NB4 (cell line): ENCODE measurements at regions not wholly inside any gene's neighbourhood (a gene's known extent, or its start where the extent isn't known, plus 50 kb on each side); places are given as distances from the start of the nearest gene placed in this dataset.

Experiments
- POLR2A ChIP-seq: IDR thresholded peaks from 2 replicates; pipeline ENCODE4 v1.6.1; 2011; ENCODE audit warnings: mild to moderate bottlenecking; ENCODE audit not compliant: insufficient read length; ENCODE audit errors: extremely low read depth
- TF ChIP-seq, protein P1 (sequence below): IDR thresholded peaks from one replicate; pipeline ENCODE4 v1.5.1; 2012; ENCODE audit warnings: low read depth, low read length

DNA sequence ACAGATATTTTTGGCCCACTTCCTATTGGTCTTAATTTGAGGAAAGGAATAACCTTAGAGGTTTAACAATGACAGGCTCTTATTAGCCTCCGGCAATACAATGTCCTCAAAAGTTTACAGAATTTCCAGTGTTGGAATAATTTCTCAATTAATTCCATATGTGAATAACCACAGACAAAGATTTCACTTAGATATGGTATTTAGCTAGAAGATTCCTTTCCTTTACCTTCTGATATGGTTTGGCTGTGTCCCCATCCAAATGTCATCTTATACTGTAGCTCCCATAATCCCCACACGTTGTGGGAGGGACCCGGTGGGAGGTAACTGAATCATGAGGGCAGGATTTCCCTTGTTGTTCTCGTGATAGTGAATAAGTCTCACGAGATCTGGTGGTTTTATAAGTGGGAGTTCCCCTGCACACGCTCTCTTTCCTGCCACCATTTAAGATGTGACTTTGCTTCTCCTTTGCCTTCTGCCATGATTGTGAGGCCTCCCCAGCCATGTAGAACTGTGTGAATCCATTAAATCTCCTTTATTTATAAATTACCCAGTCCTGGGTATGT, 54.9 kb upstream of the RGS7 start:
- TF ChIP-seq, protein P1, sequence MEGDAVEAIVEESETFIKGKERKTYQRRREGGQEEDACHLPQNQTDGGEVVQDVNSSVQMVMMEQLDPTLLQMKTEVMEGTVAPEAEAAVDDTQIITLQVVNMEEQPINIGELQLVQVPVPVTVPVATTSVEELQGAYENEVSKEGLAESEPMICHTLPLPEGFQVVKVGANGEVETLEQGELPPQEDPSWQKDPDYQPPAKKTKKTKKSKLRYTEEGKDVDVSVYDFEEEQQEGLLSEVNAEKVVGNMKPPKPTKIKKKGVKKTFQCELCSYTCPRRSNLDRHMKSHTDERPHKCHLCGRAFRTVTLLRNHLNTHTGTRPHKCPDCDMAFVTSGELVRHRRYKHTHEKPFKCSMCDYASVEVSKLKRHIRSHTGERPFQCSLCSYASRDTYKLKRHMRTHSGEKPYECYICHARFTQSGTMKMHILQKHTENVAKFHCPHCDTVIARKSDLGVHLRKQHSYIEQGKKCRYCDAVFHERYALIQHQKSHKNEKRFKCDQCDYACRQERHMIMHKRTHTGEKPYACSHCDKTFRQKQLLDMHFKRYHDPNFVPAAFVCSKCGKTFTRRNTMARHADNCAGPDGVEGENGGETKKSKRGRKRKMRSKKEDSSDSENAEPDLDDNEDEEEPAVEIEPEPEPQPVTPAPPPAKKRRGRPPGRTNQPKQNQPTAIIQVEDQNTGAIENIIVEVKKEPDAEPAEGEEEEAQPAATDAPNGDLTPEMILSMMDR: no peak
- TF ChIP-seq POLR2A: no peak
